IPS DF 6.9 (cell line): ENCODE measurements at regions not wholly inside any gene's neighbourhood (a gene's known extent, or its start where the extent isn't known, plus 50 kb on each side); places are given as distances from the start of the nearest gene placed in this dataset.

Source experiments
- DNase-seq: peaks from one replicate; pipeline ENCODE4 v3.0.0-alpha.2; 2013; ENCODE audit warnings: low read depth, low spot score
- H3K27ac ChIP-seq: one replicate; pipeline ENCODE4 v1.5.1; 2013; ENCODE audit warnings: low read length, control low read depth
- H3K27me3 ChIP-seq: 2 replicates; pipeline ENCODE4 v1.6.1; 2013; ENCODE audit warnings: mild to moderate bottlenecking, low read length; ENCODE audit not compliant: control insufficient read depth, insufficient read depth
- H3K36me3 ChIP-seq: 2 replicates; pipeline ENCODE4 v1.6.1; 2013; ENCODE audit warnings: low read length; ENCODE audit not compliant: control insufficient read depth, insufficient read depth
- H3K4me1 ChIP-seq: 2 replicates; pipeline ENCODE4 v1.6.1; 2013; ENCODE audit warnings: low read length; ENCODE audit not compliant: control insufficient read depth, insufficient read depth
- H3K4me3 ChIP-seq: 2 replicates; pipeline ENCODE4 v1.5.1; 2013; ENCODE audit warnings: mild to moderate bottlenecking, low read length
- H3K9me3 ChIP-seq: 2 replicates; pipeline ENCODE4 v1.6.1; 2013; ENCODE audit warnings: low read length, inconsistent platforms; ENCODE audit not compliant: control insufficient read depth, insufficient read depth
- WGBS: extraction: QIAGEN DNeasy Blood & Tissue Kit; methylation state at CpG from one replicate; pipeline ENCODE4 v1.1.7; 2013; ENCODE audit warnings: mixed read lengths, missing lambda C conversion rate; ENCODE audit not compliant: insufficient read length, insufficient coverage; 5-methylcytosine and 5-hydroxymethylcytosine counted together

- Histone ChIP-seq H3K4me3 (no peak overlapping the region), H3K36me3 (no peaks in the 10 kb centered on the region), H3K4me1 (no peaks in the 10 kb centered on the region), H3K27me3 (no peaks in the 10 kb centered on the region), H3K9me3 (no peaks in the 10 kb centered on the region), H3K27ac (no peak overlapping the region)
- WGBS, result no CpG with 5 or more reads among the region's 3 CpGs
- DNase-seq, result no peak
These were observed 221.2 kb downstream of the FNDC1 start for GRCh38 chr6:159390381-159390780.

DNA sequence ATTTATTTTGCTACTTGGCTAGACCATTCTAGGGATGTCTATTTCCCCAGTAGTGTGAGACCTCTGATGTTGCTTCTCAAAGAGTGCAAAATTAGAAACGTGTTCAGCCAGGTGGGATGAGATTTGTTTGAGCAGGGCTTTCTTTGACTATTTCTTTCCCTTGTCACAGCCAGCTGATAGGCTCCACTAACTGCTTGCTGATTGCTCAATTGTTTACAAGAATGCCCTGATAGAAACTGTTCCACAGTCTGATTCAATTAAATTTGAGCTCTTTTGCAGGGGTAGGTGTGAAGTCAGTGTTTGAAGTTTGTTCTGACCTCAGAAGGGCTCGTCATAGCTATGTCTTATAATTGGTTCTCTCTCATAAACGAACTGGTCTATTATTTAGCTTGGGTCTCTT is 220.5 kb downstream of the FNDC1 start:
- Histone ChIP-seq H3K27me3 (no peaks in the 10 kb centered on the region), H3K36me3 (no peaks in the 10 kb centered on the region), H3K4me3 (no peak overlapping the region), H3K9me3 (no peaks in the 10 kb centered on the region), H3K27ac (no peak overlapping the region), H3K4me1 (no peaks in the 10 kb centered on the region)
- no peak for DNase-seq
- no CpG with 5 or more reads among the region's 3 CpGs for WGBS

DNA sequence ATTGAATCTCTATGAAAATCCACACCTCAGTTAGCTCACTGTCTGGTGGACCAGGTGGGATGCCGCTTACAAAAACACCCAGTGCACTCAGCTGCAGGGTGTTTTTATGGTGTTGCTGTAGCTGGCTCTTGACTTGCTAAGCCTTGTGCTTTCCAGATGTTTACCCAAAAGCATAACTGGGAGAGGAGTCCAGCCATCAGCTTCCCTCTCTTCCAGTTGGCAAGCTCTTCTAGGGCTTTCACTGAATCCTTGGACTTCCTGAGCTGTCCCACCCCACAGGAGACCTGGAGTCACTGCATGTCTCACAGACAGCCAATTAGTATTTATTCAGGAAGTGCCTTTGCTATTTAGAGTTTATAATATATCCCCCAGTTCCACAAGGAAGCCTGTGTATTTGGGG is 210.9 kb downstream of the FNDC1 start:
- Histone ChIP-seq H3K9me3 (no peaks in the 10 kb centered on the region), H3K27ac (no peak overlapping the region), H3K4me1 (no peaks in the 10 kb centered on the region), H3K27me3 (no peaks in the 10 kb centered on the region), H3K36me3 (no peaks in the 10 kb centered on the region), H3K4me3 (no peak overlapping the region)
- no CpG with 5 or more reads among the region's 1 CpG for WGBS
- no peak for DNase-seq

GRCh38 chr6:159378411-159379328 is 209.5 kb downstream of the FNDC1 start:
- Histone ChIP-seq H3K27me3 (no peaks in the 10 kb centered on the region), H3K36me3 (no peaks in the 10 kb centered on the region), H3K4me1 (no peaks in the 10 kb centered on the region), H3K27ac (no peak overlapping the region), H3K9me3 (no peaks in the 10 kb centered on the region), H3K4me3 (no peak overlapping the region)
- no CpG with 5 or more reads among the region's 10 CpGs for WGBS
- no peak for DNase-seq

DNA sequence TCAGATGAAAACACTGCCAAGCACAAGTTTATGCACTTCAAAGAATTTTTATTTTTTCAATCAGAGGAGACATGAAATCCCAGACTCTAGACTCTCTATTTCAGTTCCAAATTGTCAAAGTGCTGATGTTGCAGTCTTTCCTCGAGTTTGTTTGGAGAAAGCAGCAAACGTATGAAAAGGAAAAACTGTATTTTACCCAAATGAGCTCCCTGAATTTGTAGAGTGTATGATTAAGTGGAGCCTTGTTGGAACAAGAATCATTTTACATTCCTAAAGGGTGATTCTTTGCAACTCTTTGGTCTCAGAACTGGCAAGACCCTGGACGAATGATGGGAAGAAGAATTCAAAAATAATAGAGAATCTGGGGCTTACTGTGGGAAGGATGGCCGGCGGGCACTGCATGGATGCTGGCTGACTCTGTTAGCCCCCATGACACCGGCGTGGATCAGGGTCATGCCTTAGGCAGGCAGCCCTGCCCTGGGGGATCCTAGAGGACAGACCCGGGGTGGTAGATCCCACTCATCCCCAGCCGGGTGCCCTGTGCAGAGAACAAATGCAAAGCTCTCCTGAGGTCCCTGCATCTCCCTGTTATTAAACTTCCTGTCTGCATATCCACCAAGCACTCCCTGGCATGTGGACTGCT is 207.4 kb downstream of the FNDC1 start:
- Histone ChIP-seq H3K27me3 (no peaks in the 10 kb centered on the region), H3K36me3 (no peaks in the 10 kb centered on the region), H3K4me3 (no peak overlapping the region), H3K4me1 (no peaks in the 10 kb centered on the region), H3K9me3 (no peaks in the 10 kb centered on the region), H3K27ac (no peak overlapping the region)
- WGBS, result no CpG with 5 or more reads among the region's 9 CpGs
- no peak for DNase-seq

GRCh38 chr6:159375014-159375413 is 205.8 kb downstream of the FNDC1 start:
- no CpG with 5 or more reads among the region's 19 CpGs for WGBS

DNA sequence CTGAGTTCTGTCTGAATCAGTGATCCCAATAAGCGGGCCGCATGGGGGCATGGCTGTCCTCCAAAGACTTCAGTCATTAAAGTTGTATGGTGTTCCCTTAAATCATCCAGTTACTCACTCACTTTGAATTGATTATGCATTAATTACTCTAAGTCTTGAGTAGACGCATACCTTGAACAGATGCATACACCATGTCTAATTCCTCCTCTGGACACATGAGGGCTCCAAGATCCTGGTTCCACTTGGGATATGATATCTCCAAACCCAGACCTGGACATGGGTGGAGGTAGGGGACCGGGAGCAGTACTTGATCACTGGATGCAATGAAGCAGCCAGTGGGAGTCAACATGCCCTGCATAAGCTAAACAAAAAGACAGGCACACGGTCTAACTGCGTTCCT is 204.5 kb downstream of the FNDC1 start:
- H3K4me1 ChIP-seq, result no peaks in the 10 kb centered on the region
- no peaks in the 10 kb centered on the region for H3K9me3 ChIP-seq
- no peak for DNase-seq
- H3K36me3 ChIP-seq, result no peaks in the 10 kb centered on the region
- no CpG with 5 or more reads among the region's 6 CpGs for WGBS
- H3K4me3 ChIP-seq, result no peak overlapping the region
- H3K27ac ChIP-seq, result no peak overlapping the region
- H3K27me3 ChIP-seq, result no peaks in the 10 kb centered on the region

More at GRCh38 chr6:159375014-159375413, 205.8 kb downstream of the FNDC1 start:
- no peak for DNase-seq
- Histone ChIP-seq H3K4me1 (no peaks in the 10 kb centered on the region), H3K9me3 (no peaks in the 10 kb centered on the region), H3K4me3 (no peak overlapping the region), H3K27me3 (no peaks in the 10 kb centered on the region), H3K27ac (no peak overlapping the region), H3K36me3 (no peaks in the 10 kb centered on the region)

- H3K4me1 ChIP-seq, result no peaks in the 10 kb centered on the region
- no peaks in the 10 kb centered on the region for H3K27me3 ChIP-seq
- H3K36me3 ChIP-seq, result no peaks in the 10 kb centered on the region
- no peak overlapping the region for H3K4me3 ChIP-seq
- no CpG with 5 or more reads among the region's 2 CpGs for WGBS
- H3K27ac ChIP-seq, result no peak overlapping the region
- no peaks in the 10 kb centered on the region for H3K9me3 ChIP-seq
- no peak for DNase-seq
These were observed 203.1 kb downstream of the FNDC1 start for GRCh38 chr6:159372333-159372732.

- no peaks in the 10 kb centered on the region for H3K9me3 ChIP-seq
- H3K27ac ChIP-seq, result no peak overlapping the region
- H3K4me1 ChIP-seq, result no peaks in the 10 kb centered on the region
- WGBS, result no CpG with 5 or more reads among the region's 4 CpGs
- H3K36me3 ChIP-seq, result no peaks in the 10 kb centered on the region
- no peak overlapping the region for H3K4me3 ChIP-seq
- no peak for DNase-seq
- no peaks in the 10 kb centered on the region for H3K27me3 ChIP-seq
These were observed 191.1 kb downstream of the FNDC1 start for GRCh38 chr6:159360306-159360705.

- no peak for DNase-seq
These were observed 190.5 kb downstream of the FNDC1 start for GRCh38 chr6:159359581-159360297.

More at GRCh38 chr6:159359581-159360297, 190.5 kb downstream of the FNDC1 start:
- H3K27me3 ChIP-seq, result no peaks in the 10 kb centered on the region
- no peak overlapping the region for H3K27ac ChIP-seq
- WGBS, result no CpG with 5 or more reads among the region's 8 CpGs
- H3K4me1 ChIP-seq, result no peaks in the 10 kb centered on the region
- no peaks in the 10 kb centered on the region for H3K9me3 ChIP-seq
- H3K36me3 ChIP-seq, result no peaks in the 10 kb centered on the region
- H3K4me3 ChIP-seq, result no peak overlapping the region
